ENCODE measurements at regions not wholly inside any gene's neighbourhood (a gene's known extent, or its start where the extent isn't known, plus 50 kb on each side); places are given as distances from the start of the nearest gene placed in this dataset.

GRCh38 chr3:99118381-99118780, 216.9 kb upstream of the DCBLD2 start:
- Mint-ChIP-seq H3K4me3 (no peak overlapping the region), H3K36me3 (no peaks in the 10 kb centered on the region), H3K27me3 (peaks cover 10% of the 10 kb centered on the region), H3K27ac (no peak overlapping the region), H3K9me3 (no peaks in the 10 kb centered on the region), H3K4me1 (ENCODE audit: unreplicated experiment) (no peaks in the 10 kb centered on the region)
- DNase-seq (ENCODE audit: extremely low spot score, unreplicated experiment), result no peak
- no peak for TF ChIP-seq CTCF (conservative IDR thresholded peaks at IDR 0.05)

GRCh38 chr3:99114565-99115291, 213.2 kb upstream of the DCBLD2 start:
- Mint-ChIP-seq H3K27me3 (peaks cover 9% of the 10 kb centered on the region), H3K36me3 (no peaks in the 10 kb centered on the region), H3K4me3 (no peak overlapping the region), H3K4me1 (ENCODE audit: unreplicated experiment) (no peaks in the 10 kb centered on the region), H3K9me3 (no peaks in the 10 kb centered on the region), H3K27ac (no peak overlapping the region)
- DNase-seq (ENCODE audit: extremely low spot score, unreplicated experiment), result no peak
- TF ChIP-seq CTCF (conservative IDR thresholded peaks at IDR 0.05), result peak; percentile 64

- Mint-ChIP-seq H3K9me3 (no peaks in the 10 kb centered on the region), H3K27me3 (peaks cover 11% of the 10 kb centered on the region), H3K36me3 (no peaks in the 10 kb centered on the region), H3K4me1 (ENCODE audit: unreplicated experiment) (no peaks in the 10 kb centered on the region), H3K27ac (no peak overlapping the region), H3K4me3 (no peak overlapping the region)
- DNase-seq (ENCODE audit: extremely low spot score, unreplicated experiment), result no peak
- no peak for TF ChIP-seq CTCF (conservative IDR thresholded peaks at IDR 0.05)
These were observed 209.7 kb upstream of the DCBLD2 start for GRCh38 chr3:99111235-99111634.

GRCh38 chr3:99110401-99110800, 208.9 kb upstream of the DCBLD2 start:
- no peak for DNase-seq (ENCODE audit: extremely low spot score, unreplicated experiment)
- no peak overlapping the region for H3K27ac Mint-ChIP-seq
- H3K9me3 Mint-ChIP-seq, result no peaks in the 10 kb centered on the region
- H3K4me1 Mint-ChIP-seq (ENCODE audit: unreplicated experiment), result no peaks in the 10 kb centered on the region
- H3K27me3 Mint-ChIP-seq, result peaks cover 10% of the 10 kb centered on the region
- H3K4me3 Mint-ChIP-seq, result no peak overlapping the region
- no peak for TF ChIP-seq CTCF (conservative IDR thresholded peaks at IDR 0.05)
- no peaks in the 10 kb centered on the region for H3K36me3 Mint-ChIP-seq

GRCh38 chr3:99108508-99108907, 207.0 kb upstream of the DCBLD2 start:
- Mint-ChIP-seq H3K4me3 (no peak overlapping the region), H3K27ac (no peak overlapping the region), H3K27me3 (peaks cover 10% of the 10 kb centered on the region), H3K4me1 (ENCODE audit: unreplicated experiment) (no peaks in the 10 kb centered on the region), H3K36me3 (no peaks in the 10 kb centered on the region), H3K9me3 (no peaks in the 10 kb centered on the region)
- no peak for DNase-seq (ENCODE audit: extremely low spot score, unreplicated experiment)
- TF ChIP-seq CTCF (conservative IDR thresholded peaks at IDR 0.05), result no peak

Data from type B pancreatic cell (in vitro differentiated cells).